IMR-90 (cell line): ENCODE measurements at regions not wholly inside any gene's neighbourhood (a gene's known extent, or its start where the extent isn't known, plus 50 kb on each side); places are given as distances from the start of the nearest gene placed in this dataset.

ENCODE experiments used
- ATAC-seq: fragments of 200-7000 bp; cut with Tn5 transposase; 2 replicates; pipeline ENCODE4 v1.9.1; 2020; ENCODE audit warnings: low read depth, mild to moderate bottlenecking, moderate library complexity
- BruUV-seq: library from RNA; stranded (reverse); fragments of 400-500 nt; replicated peaks from 2 replicates; lab custom pipeline; 2021; lab: Mats Ljungman, UMichigan
- CTCF ChIA-PET: fragments of 300-600 bp; formaldehyde crosslinking; extraction: SDS; loops from one replicate; lab custom pipeline; 2021; ENCODE audit warnings: antibody characterized with exemption; lab: Yijun Ruan, JAX
- POLR2A ChIA-PET: fragments of 300-600 bp; sonication (Branson Sonifier 250); formaldehyde crosslinking; loops from one replicate; lab custom pipeline; 2022; ENCODE audit warnings: antibody characterized with exemption; ENCODE audit not compliant: unreplicated experiment; lab: Charles Lee
- DNase-seq: peaks from one replicate; pipeline ENCODE4 v3.0.0; 2013
- H2AFZ ChIP-seq: replicated peaks from 2 replicates; pipeline ENCODE3; 2013; ENCODE audit warnings: low read length, mild to moderate bottlenecking; ENCODE audit not compliant: poor library complexity
- H2AK5ac ChIP-seq: 2 replicates; pipeline ENCODE4 v1.6.1; 2013; ENCODE audit warnings: low read depth, low read length, inconsistent platforms
- H2AK9ac ChIP-seq: replicated peaks from 2 replicates; pipeline ENCODE3; 2013; ENCODE audit warnings: mild to moderate bottlenecking, low read depth, low read length, moderate library complexity; ENCODE audit not compliant: poor library complexity
- H2BK120ac ChIP-seq: 2 replicates; pipeline ENCODE4 v1.6.1; 2013; ENCODE audit warnings: low read depth, low read length, inconsistent platforms
- H2BK15ac ChIP-seq: 3 replicates; pipeline ENCODE4 v1.6.1; 2013; ENCODE audit warnings: low read depth, low read length, inconsistent platforms
- H2BK20ac ChIP-seq: 2 replicates; pipeline ENCODE4 v1.6.1; 2013; ENCODE audit warnings: low read depth, mild to moderate bottlenecking, inconsistent platforms, low read length, moderate library complexity
- H2BK5ac ChIP-seq: 2 replicates; pipeline ENCODE4 v1.6.1; 2013; ENCODE audit warnings: mild to moderate bottlenecking, low read depth, low read length, inconsistent platforms; ENCODE audit not compliant: poor library complexity, severe bottlenecking
- H3K14ac ChIP-seq: replicated peaks from 2 replicates; pipeline ENCODE4 v1.6.1; 2013; ENCODE audit warnings: low read depth, low read length, inconsistent platforms
- H3K18ac ChIP-seq: 2 replicates; pipeline ENCODE4 v1.6.1; 2013; ENCODE audit warnings: low read depth, low read length, control low read depth
- H3K23ac ChIP-seq: 2 replicates; pipeline ENCODE4 v1.6.1; 2013; ENCODE audit warnings: low read depth, low read length, inconsistent platforms
- H3K27ac ChIP-seq: 2 replicates; pipeline ENCODE4 v1.5.1; 2013; ENCODE audit warnings: mild to moderate bottlenecking, control low read depth, low read length; ENCODE audit not compliant: insufficient read depth
- H3K27me3 ChIP-seq: 2 replicates; pipeline ENCODE4 v1.6.1; 2013; ENCODE audit warnings: low read length; ENCODE audit not compliant: control insufficient read depth, insufficient read depth
- H3K36me3 ChIP-seq: 2 replicates; pipeline ENCODE4 v1.6.1; 2013; ENCODE audit warnings: low read length, mixed read lengths; ENCODE audit not compliant: control insufficient read depth, insufficient read depth
- H3K4ac ChIP-seq: 2 replicates; pipeline ENCODE4 v1.6.1; 2013; ENCODE audit warnings: low read depth, low read length, inconsistent platforms
- H3K4me1 ChIP-seq: 2 replicates; pipeline ENCODE4 v1.6.1; 2013; ENCODE audit warnings: low read length, mixed read lengths; ENCODE audit not compliant: control insufficient read depth, insufficient read depth
- H3K4me2 ChIP-seq: 2 replicates; pipeline ENCODE4 v1.6.1; 2013; ENCODE audit warnings: low read depth, mild to moderate bottlenecking, control low read depth, low read length, moderate library complexity
- H3K4me3 ChIP-seq: 2 replicates; pipeline ENCODE4 v1.5.1; 2013; ENCODE audit warnings: low read depth, mild to moderate bottlenecking, control low read depth, low read length, moderate library complexity; ENCODE audit not compliant: insufficient read depth
- H3K56ac ChIP-seq: 2 replicates; pipeline ENCODE4 v1.6.1; 2013; ENCODE audit warnings: low read length, inconsistent platforms; ENCODE audit not compliant: insufficient read depth; ENCODE audit errors: extremely low read depth
- H3K79me1 ChIP-seq, 2 experiments: 2 replicates each; pipeline ENCODE4 v1.6.1; 2013; ENCODE audit warnings: low read length in 2 of 2, inconsistent platforms in 1 of 2, low read depth in 1 of 2
- H3K9ac ChIP-seq: 2 replicates; pipeline ENCODE4 v1.6.1; 2013; ENCODE audit warnings: low read depth, low read length, control low read depth
- H3K9me1 ChIP-seq: 2 replicates; pipeline ENCODE4 v1.6.1; 2013; ENCODE audit warnings: low read length, inconsistent platforms; ENCODE audit not compliant: insufficient read depth
- H3K9me3 ChIP-seq: 2 replicates; pipeline ENCODE4 v1.6.1; 2013; ENCODE audit warnings: low read length; ENCODE audit not compliant: control insufficient read depth, insufficient read depth
- H4K20me1 ChIP-seq: 2 replicates; pipeline ENCODE4 v1.6.1; 2013; ENCODE audit warnings: low read length, inconsistent platforms; ENCODE audit not compliant: insufficient read depth
- H4K5ac ChIP-seq: 2 replicates; pipeline ENCODE4 v1.6.1; 2013; ENCODE audit warnings: mild to moderate bottlenecking, low read depth, low read length, control low read depth
- H4K8ac ChIP-seq, 2 experiments: 2 replicates each; pipeline ENCODE4 v1.6.1; 2013; ENCODE audit warnings: low read depth in 2 of 2, low read length in 2 of 2, control low read depth in 1 of 2, inconsistent platforms in 1 of 2
- H4K91ac ChIP-seq: 2 replicates; pipeline ENCODE4 v1.6.1; 2013; ENCODE audit warnings: low read depth, low read length, inconsistent platforms; ENCODE audit not compliant: insufficient read depth
- CEBPB ChIP-seq: IDR thresholded peaks from 2 replicates; pipeline ENCODE4 v1.6.1; 2012; ENCODE audit warnings: low read depth, low read length, improper control_type of control experiment
- CTCF ChIP-seq: conservative IDR thresholded peaks from 2 replicates; pipeline ENCODE4 v1.5.1; 2012; ENCODE audit warnings: mild to moderate bottlenecking, low read depth, low read length, improper control_type of control experiment
- WGBS, 2 experiments: methylation state at CpG; one replicate each; pipeline versions ENCODE4 v1.1.5 to v1.1.7; 2013; ENCODE audit warnings: missing lambda C conversion rate in 2 of 2; ENCODE audit not compliant: insufficient read length in 1 of 2; ENCODE audit errors: extremely low coverage in 2 of 2; 5-methylcytosine and 5-hydroxymethylcytosine counted together
- dilution Hi-C: fragments of 300-500 bp; cut with HindIII; formaldehyde crosslinking; loops from one replicate; pipeline ENCODE4 v1.14.3; 2018; ENCODE audit warnings: low sequenced_read_pairs; ENCODE audit not compliant: unreplicated experiment
- in situ Hi-C: fragments of 300-500 bp; cut with MboI; formaldehyde crosslinking; loops from 3 replicates; pipeline ENCODE4 v1.14.3; 2019; ENCODE audit warnings: low sequenced_read_pairs, inconsistent platforms, mixed read lengths
- intact Hi-C: fragments of 100-400 bp; cut with micrococcal nuclease; formaldehyde crosslinking; loops from 2 replicates; pipeline ENCODE4 v1.10.0; 2022

DNA sequence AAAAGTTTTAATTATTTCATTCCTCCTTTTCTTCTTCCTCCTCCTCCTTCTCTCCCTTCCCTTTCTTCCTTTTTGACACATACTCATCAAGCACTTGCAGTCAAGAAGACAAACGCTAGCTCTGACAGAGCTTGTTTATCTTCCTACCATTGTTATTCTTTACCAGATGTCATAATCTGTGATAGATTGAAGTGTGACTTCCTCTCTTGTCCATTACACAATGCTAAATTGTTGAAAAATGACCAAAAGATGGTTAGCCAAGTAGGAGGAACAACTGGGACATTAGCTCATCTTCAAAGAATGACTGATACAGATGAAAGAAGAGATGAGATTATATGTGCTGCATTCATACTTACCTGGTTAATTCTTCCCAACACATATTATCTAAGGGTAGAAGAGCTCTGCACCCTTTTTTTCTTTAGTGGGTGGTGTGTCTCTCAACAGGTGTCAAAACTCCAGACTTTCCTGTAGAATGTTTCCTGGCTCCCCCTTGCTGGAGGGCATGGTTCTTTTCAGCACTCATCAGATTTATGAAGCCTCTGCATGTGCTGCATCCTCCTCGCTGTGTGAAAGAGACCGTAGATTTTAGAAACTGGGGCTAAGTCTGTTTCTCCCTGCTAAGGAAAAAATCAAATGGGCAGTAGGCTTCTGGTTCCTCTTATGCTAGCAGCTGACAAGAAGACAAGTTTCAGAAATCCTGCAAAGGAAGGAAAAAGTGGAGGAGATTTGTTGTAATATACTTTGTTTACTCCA is 147.1 kb downstream of the TMX1 start:
- CTCF ChIA-PET: no interaction called here
- no peak overlapping the region; the same call in 1 of the 2 replicates for H2BK20ac ChIP-seq
- H3K18ac ChIP-seq: 0 out of 2 replicates have a peak overlapping the region, but pooled peaks have one; percentile 7
- no peak overlapping the region for H3K4me2 ChIP-seq
- H3K4ac ChIP-seq: peak overlapping the region; percentile 0; the same call in 1 of the 2 replicates
- in situ Hi-C loops: no loop called here
- POLR2A ChIA-PET: interaction anchor here (0.6 kb wide), 1 partner anchor 190 kb away, joined by 3 read pairs; no protein-coding TSS in a partner anchor
- BruUV-seq: no TSS peak
- 0 out of 3 replicates have a peak overlapping the region, but pooled peaks have one; percentile 72 for H2BK15ac ChIP-seq
- intact Hi-C loops: no loop called here
- H3K27ac ChIP-seq: no peak overlapping the region
- no peak overlapping the region for H2AFZ ChIP-seq
- no peaks in the 10 kb centered on the region for H3K9me3 ChIP-seq
- no peaks in the 10 kb centered on the region for H3K27me3 ChIP-seq
- H3K23ac ChIP-seq: no peak overlapping the region
- H2AK5ac ChIP-seq: no peak overlapping the region
- H3K79me1 ChIP-seq: no peaks in the 10 kb centered on the region
- H2AK9ac ChIP-seq: no peak overlapping the region
- no peak overlapping the region for H3K56ac ChIP-seq
- no peaks in the 10 kb centered on the region for H4K20me1 ChIP-seq
- H3K9ac ChIP-seq: no peak overlapping the region
- H4K91ac ChIP-seq: no peak overlapping the region; the same call in 1 of the 2 replicates
- peak overlapping the region; percentile 10; the same call in 1 of the 2 replicates for H3K14ac ChIP-seq
- 60% methylated on average over 2 of the region's 3 CpGs; no CpG with 5 or more reads in 1 of the 2 experiments for WGBS, 2 experiments
- H4K5ac ChIP-seq: no peak overlapping the region; the same call in 1 of the 2 replicates
- H3K4me3 ChIP-seq: no peak overlapping the region
- peak overlapping the region; percentile 33; the same call in 1 of the 2 replicates for H2BK120ac ChIP-seq
- TF ChIP-seq CTCF (no peak), CEBPB (peak; percentile 33; the same call in 1 of the 2 replicates)
- no peak for DNase-seq
- ATAC-seq: no peak
- H4K8ac ChIP-seq: peak overlapping the region in 1 of 2 experiments; percentile 10; a peak in 1 of 4 replicates
- no peaks in the 10 kb centered on the region for H3K36me3 ChIP-seq
- H2BK5ac ChIP-seq: no peak overlapping the region
- H3K9me1 ChIP-seq: peaks cover 3% of the 10 kb centered on the region; the same call in 1 of the 2 replicates
- dilution Hi-C loops: no loop called here
- peaks cover 4% of the 10 kb centered on the region for H3K4me1 ChIP-seq
